Calu3 (cell line): ENCODE measurements at regions not wholly inside any gene's neighbourhood (a gene's known extent, or its start where the extent isn't known, plus 50 kb on each side); places are given as distances from the start of the nearest gene placed in this dataset.
"Not testable (repeated sequence)": the region's sequence is repeated elsewhere in the genome, so short reads cannot be mapped to it uniquely, and the experiment has no call there.

ENCODE experiments used
- BruUV-seq: library from RNA; stranded (reverse); fragments of 400-500 nt; replicated peaks from 2 replicates; lab custom pipeline; 2021; lab: Mats Ljungman, UMichigan
- CTCF ChIA-PET: fragments of 300-600 bp; sonication (Branson Sonifier 250); formaldehyde crosslinking; loops from one replicate; lab custom pipeline; 2022; ENCODE audit warnings: antibody characterized with exemption; lab: Charles Lee
- DNase-seq: peaks from one replicate; pipeline ENCODE4 v3.0.0; 2022
- H3K27ac Mint-ChIP-seq: one replicate; pipeline ENCODE4 v1.8.0; 2022; ENCODE audit warnings: mixed read lengths; ENCODE audit not compliant: unreplicated experiment
- H3K27me3 Mint-ChIP-seq: one replicate; pipeline ENCODE4 v1.8.0; 2022; ENCODE audit warnings: mixed read lengths; ENCODE audit not compliant: unreplicated experiment
- H3K36me3 Mint-ChIP-seq: one replicate; pipeline ENCODE4 v1.8.0; 2022; ENCODE audit warnings: mild to moderate bottlenecking, moderate library complexity, mixed read lengths; ENCODE audit not compliant: insufficient read depth, unreplicated experiment
- H3K4me1 Mint-ChIP-seq: one replicate; pipeline ENCODE4 v1.8.0; 2022; ENCODE audit warnings: mild to moderate bottlenecking, low read depth, mixed read lengths; ENCODE audit not compliant: unreplicated experiment
- H3K4me3 Mint-ChIP-seq: one replicate; pipeline ENCODE4 v1.8.0; 2022; ENCODE audit warnings: mild to moderate bottlenecking, low read depth, moderate library complexity, mixed read lengths; ENCODE audit not compliant: unreplicated experiment
- H3K9me3 Mint-ChIP-seq: one replicate; pipeline ENCODE4 v1.8.0; 2022; ENCODE audit warnings: low read depth, mixed read lengths; ENCODE audit not compliant: unreplicated experiment
- intact Hi-C: fragments of 100-400 bp; cut with micrococcal nuclease; formaldehyde crosslinking; loops from one replicate; pipeline ENCODE4 v1.10.0; 2022; ENCODE audit not compliant: unreplicated experiment
- TF ChIP-seq, protein P1 (sequence below): fragments of 200-600 bp; IDR thresholded peaks from one replicate; pipeline ENCODE4 v1.8.0; 2022; ENCODE audit warnings: antibody characterized with exemption; ENCODE audit not compliant: unreplicated experiment

DNA sequence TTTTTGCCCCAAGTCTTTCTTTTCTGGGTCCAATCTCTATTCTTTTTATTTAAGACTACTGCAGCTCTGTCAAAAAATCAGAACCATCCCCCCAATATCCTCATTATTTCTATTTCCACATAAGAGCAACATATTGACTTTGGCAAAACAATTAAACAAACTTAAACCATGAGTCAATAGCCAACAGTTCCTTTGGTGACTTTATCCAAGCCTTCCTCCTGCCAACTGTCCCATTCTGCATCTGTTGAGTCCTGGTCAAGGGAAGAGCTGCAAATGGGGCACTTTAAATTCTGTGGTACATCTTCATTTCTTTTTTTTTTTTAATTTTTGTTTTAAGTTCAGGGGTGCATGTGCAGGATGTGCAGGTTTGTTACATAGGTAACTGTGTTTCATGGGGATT is 1875.0 kb upstream of the PCDH7 start:
- TF ChIP-seq, protein P1, sequence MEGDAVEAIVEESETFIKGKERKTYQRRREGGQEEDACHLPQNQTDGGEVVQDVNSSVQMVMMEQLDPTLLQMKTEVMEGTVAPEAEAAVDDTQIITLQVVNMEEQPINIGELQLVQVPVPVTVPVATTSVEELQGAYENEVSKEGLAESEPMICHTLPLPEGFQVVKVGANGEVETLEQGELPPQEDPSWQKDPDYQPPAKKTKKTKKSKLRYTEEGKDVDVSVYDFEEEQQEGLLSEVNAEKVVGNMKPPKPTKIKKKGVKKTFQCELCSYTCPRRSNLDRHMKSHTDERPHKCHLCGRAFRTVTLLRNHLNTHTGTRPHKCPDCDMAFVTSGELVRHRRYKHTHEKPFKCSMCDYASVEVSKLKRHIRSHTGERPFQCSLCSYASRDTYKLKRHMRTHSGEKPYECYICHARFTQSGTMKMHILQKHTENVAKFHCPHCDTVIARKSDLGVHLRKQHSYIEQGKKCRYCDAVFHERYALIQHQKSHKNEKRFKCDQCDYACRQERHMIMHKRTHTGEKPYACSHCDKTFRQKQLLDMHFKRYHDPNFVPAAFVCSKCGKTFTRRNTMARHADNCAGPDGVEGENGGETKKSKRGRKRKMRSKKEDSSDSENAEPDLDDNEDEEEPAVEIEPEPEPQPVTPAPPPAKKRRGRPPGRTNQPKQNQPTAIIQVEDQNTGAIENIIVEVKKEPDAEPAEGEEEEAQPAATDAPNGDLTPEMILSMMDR: no peak
- CTCF ChIA-PET: no interaction called here
- no TSS peak for BruUV-seq
- H3K4me1 Mint-ChIP-seq: no peaks in the 10 kb centered on the region
- H3K27me3 Mint-ChIP-seq: no peaks in the 10 kb centered on the region
- peaks cover 17% of the 10 kb centered on the region for H3K9me3 Mint-ChIP-seq
- DNase-seq: no peak
- no peaks in the 10 kb centered on the region for H3K36me3 Mint-ChIP-seq
- no peak overlapping the region for H3K4me3 Mint-ChIP-seq
- intact Hi-C loops: no loop called here
- no peak overlapping the region for H3K27ac Mint-ChIP-seq

GRCh38 chr4:28857028-28857427 is 1863.1 kb upstream of the PCDH7 start:
- BruUV-seq, H3K27me3 Mint-ChIP-seq, H3K27ac Mint-ChIP-seq, H3K4me1 Mint-ChIP-seq, intact Hi-C loops, H3K9me3 Mint-ChIP-seq, DNase-seq, H3K4me3 Mint-ChIP-seq, H3K36me3 Mint-ChIP-seq, CTCF ChIA-PET: not testable (repeated sequence)

GRCh38 chr4:28868841-28869240 is 1851.3 kb upstream of the PCDH7 start:
- Mint-ChIP-seq H3K4me3 (no peak overlapping the region), H3K36me3 (no peaks in the 10 kb centered on the region), H3K9me3 (peaks cover 6% of the 10 kb centered on the region), H3K27ac (no peak overlapping the region), H3K27me3 (no peaks in the 10 kb centered on the region), H3K4me1 (no peaks in the 10 kb centered on the region)
- no TSS peak for BruUV-seq
- intact Hi-C loops: no loop called here
- CTCF ChIA-PET: no interaction called here
- TF ChIP-seq, protein P1: no peak
- DNase-seq: no peak

DNA sequence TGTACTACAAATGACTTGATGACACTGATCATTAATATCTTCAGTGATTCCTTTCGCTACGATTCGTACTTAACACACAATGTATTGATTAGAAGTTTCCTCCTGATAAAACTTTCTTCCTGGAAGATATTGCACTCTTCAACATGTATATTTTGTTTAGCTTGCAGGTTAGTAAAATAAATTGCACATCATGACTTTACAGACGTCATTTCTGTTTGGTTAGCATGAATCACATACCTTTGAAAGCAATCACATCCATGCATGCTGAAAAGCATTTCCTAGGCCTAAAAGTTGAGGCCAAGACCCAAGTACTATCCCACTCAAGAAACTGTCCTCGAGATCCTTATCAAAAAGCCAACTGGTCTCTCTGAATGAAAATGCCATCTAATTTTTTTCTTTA is 1841.0 kb upstream of the PCDH7 start:
- Mint-ChIP-seq H3K9me3 (peaks cover 12% of the 10 kb centered on the region), H3K27ac (no peak overlapping the region), H3K27me3 (no peaks in the 10 kb centered on the region), H3K36me3 (no peaks in the 10 kb centered on the region), H3K4me3 (no peak overlapping the region), H3K4me1 (no peaks in the 10 kb centered on the region)
- no TSS peak for BruUV-seq
- intact Hi-C loops: no loop called here
- DNase-seq: no peak
- CTCF ChIA-PET: no interaction called here
- TF ChIP-seq, protein P1: no peak

GRCh38 chr4:28879900-28880299 is 1840.3 kb upstream of the PCDH7 start:
- Mint-ChIP-seq H3K4me1 (no peaks in the 10 kb centered on the region), H3K27ac (no peak overlapping the region), H3K36me3 (no peaks in the 10 kb centered on the region), H3K4me3 (no peak overlapping the region), H3K9me3 (peaks cover 11% of the 10 kb centered on the region), H3K27me3 (no peaks in the 10 kb centered on the region)
- CTCF ChIA-PET: no interaction called here
- TF ChIP-seq, protein P1: no peak
- intact Hi-C loops: no loop called here
- no TSS peak for BruUV-seq
- DNase-seq: no peak
